SH-SY5Y (cell line): ENCODE measurements at regions not wholly inside any gene's neighbourhood (a gene's known extent, or its start where the extent isn't known, plus 50 kb on each side); places are given as distances from the start of the nearest gene placed in this dataset.

Experiments used
- GATA2 ChIP-seq: IDR thresholded peaks from 2 replicates; pipeline ENCODE4 v1.6.1; 2011; ENCODE audit warnings: mild to moderate bottlenecking, low read depth, low read length
- GATA3 ChIP-seq: IDR thresholded peaks from 2 replicates; pipeline ENCODE4 v1.6.1; 2011; ENCODE audit warnings: low read depth, mild to moderate bottlenecking, low read length, moderate library complexity

- TF ChIP-seq GATA2, result no peak
- no peak for TF ChIP-seq GATA3
Measured at GRCh38 chr2:15763106-15763821, 171.6 kb downstream of the DDX1 start.
